BJ (cell line): ENCODE measurements at regions not wholly inside any gene's neighbourhood (a gene's known extent, or its start where the extent isn't known, plus 50 kb on each side); places are given as distances from the start of the nearest gene placed in this dataset.

Experiments used
- CTCF ChIA-PET: fragments of 350-600 bp; formaldehyde crosslinking; extraction: SDS; loops from one replicate; lab custom pipeline; 2021; ENCODE audit warnings: antibody characterized with exemption, inconsistent platforms; lab: Yijun Ruan, JAX
- POLR2A ChIA-PET: fragments of 300-600 bp; sonication (Branson Sonifier 250); formaldehyde crosslinking; extraction: SDS; loops from one replicate; lab custom pipeline; 2021; ENCODE audit warnings: antibody characterized with exemption; lab: Charles Lee
- DNase-seq: peaks from one replicate; pipeline ENCODE4 v3.0.0-alpha.2; 2011; ENCODE audit warnings: low read depth
- H3K27me3 ChIP-seq: 2 replicates; pipeline ENCODE4 v1.6.0; 2011; ENCODE audit warnings: low read length; ENCODE audit not compliant: control insufficient read depth, insufficient read depth
- H3K36me3 ChIP-seq: 2 replicates; pipeline ENCODE4 v1.5.1; 2011; ENCODE audit warnings: low read length; ENCODE audit not compliant: control insufficient read depth, insufficient read depth
- H3K4me3 ChIP-seq: 2 replicates; pipeline ENCODE4 v1.5.1; 2011; ENCODE audit warnings: low read depth, mild to moderate bottlenecking, control low read depth, low read length
- CTCF ChIP-seq: IDR thresholded peaks from 2 replicates; pipeline ENCODE4 v1.5.1; 2011; ENCODE audit warnings: low read depth, mild to moderate bottlenecking, control low read depth, inconsistent platforms, low read length, moderate library complexity; ENCODE audit not compliant: insufficient read depth

- no peak for DNase-seq
- ChIA-PET POLR2A (no interaction called here), CTCF (no interaction called here)
- Histone ChIP-seq H3K36me3 (no peaks in the 10 kb centered on the region), H3K4me3 (no peak overlapping the region), H3K27me3 (no peaks in the 10 kb centered on the region)
- TF ChIP-seq CTCF: no peak
These were observed 465.6 kb downstream of the HDGFL1 start for GRCh38 chr6:23034926-23035325.

- no peak for DNase-seq
- ChIA-PET POLR2A (interaction anchor here (0.7 kb wide), 1 partner anchor 378 kb away, joined by 3 read pairs; no protein-coding TSS in a partner anchor), CTCF (interaction anchor here (1.0 kb wide), 1 partner anchor 18 kb away, joined by 3 read pairs; no protein-coding TSS in a partner anchor)
- H3K36me3 ChIP-seq: no peaks in the 10 kb centered on the region
- no peaks in the 10 kb centered on the region for H3K27me3 ChIP-seq
- TF ChIP-seq CTCF: no peak
- H3K4me3 ChIP-seq: no peak overlapping the region
These were observed 467.1 kb downstream of the HDGFL1 start for GRCh38 chr6:23036406-23036983.

- H3K4me3 ChIP-seq: no peak overlapping the region
- H3K36me3 ChIP-seq: no peaks in the 10 kb centered on the region
- ChIA-PET POLR2A (no interaction called here), CTCF (interaction anchor here (1.0 kb wide), 1 partner anchor 15 kb away, joined by 3 read pairs; no protein-coding TSS in a partner anchor)
- H3K27me3 ChIP-seq: no peaks in the 10 kb centered on the region
- TF ChIP-seq CTCF: no peak
- no peak for DNase-seq
These were observed 471.5 kb downstream of the HDGFL1 start for GRCh38 chr6:23040899-23041298.

- no peak for TF ChIP-seq CTCF
- ChIA-PET CTCF (no interaction called here), POLR2A (interaction anchor here (0.6 kb wide), 1 partner anchor 117 kb away, joined by 3 read pairs; no protein-coding TSS in a partner anchor)
- no peak for DNase-seq
- Histone ChIP-seq H3K27me3 (no peaks in the 10 kb centered on the region), H3K4me3 (no peak overlapping the region), H3K36me3 (no peaks in the 10 kb centered on the region)
These were observed 475.9 kb downstream of the HDGFL1 start for GRCh38 chr6:23045280-23045679.

- Histone ChIP-seq H3K27me3 (no peaks in the 10 kb centered on the region), H3K4me3 (no peak overlapping the region), H3K36me3 (no peaks in the 10 kb centered on the region)
- POLR2A ChIA-PET: no interaction called here
- TF ChIP-seq CTCF: no peak
- no peak for DNase-seq
- CTCF ChIA-PET: interaction anchor here (1.1 to 1.2 kb wide), 2 partner anchors 10 to 15 kb away, joined by 3 to 6 read pairs; no protein-coding TSS in a partner anchor
These were observed 486.2 kb downstream of the HDGFL1 start for GRCh38 chr6:23055523-23055922.
